ENCODE measurements at regions not wholly inside any gene's neighbourhood (a gene's known extent, or its start where the extent isn't known, plus 50 kb on each side); places are given as distances from the start of the nearest gene placed in this dataset.

- Histone ChIP-seq H3K9ac (replicated peaks in 1 of 4; ENCODE audit: extremely low read depth in 1 of 4, low read depth in 3 of 4, low read length in 3 of 4) (no peak overlapping the region), H3K4ac (replicated peaks; ENCODE audit: insufficient read length, low read depth, low read length) (no peak overlapping the region), H2BK5ac (ENCODE audit: low read depth, low read length) (no peak overlapping the region), H2AK5ac (ENCODE audit: low read depth, low read length) (no peak overlapping the region), H3K79me1 (ENCODE audit: low read depth, low read length) (no peaks in the 10 kb centered on the region), H4K5ac (ENCODE audit: insufficient read length, low read depth, low read length) (no peak overlapping the region), H3K9me3 (ENCODE audit: insufficient read depth in 2 of 2, low read depth in 1 of 2, low read length in 1 of 2) (no peaks in the 10 kb centered on the region), H3K56ac (replicated peaks; ENCODE audit: insufficient read length, low read depth, low read length) (no peak overlapping the region), H2BK20ac (ENCODE audit: low read length) (no peak overlapping the region), H3K4me3 (ENCODE audit: extremely low read depth in 1 of 4, insufficient read depth in 2 of 4, low read depth in 3 of 4, low read length in 4 of 4) (no peak overlapping the region), H3K14ac (ENCODE audit: insufficient read length) (no peak overlapping the region), H3K36me3 (ENCODE audit: control insufficient read depth in 2 of 4, insufficient read depth in 4 of 4, low read length in 3 of 4) (no peaks in the 10 kb centered on the region), H4K20me1 (replicated peaks in 1 of 2; ENCODE audit: control insufficient read depth in 1 of 2, insufficient read depth in 2 of 2, low read length in 2 of 2) (no peaks in the 10 kb centered on the region), H3K4me1 (replicated peaks in 1 of 4; ENCODE audit: control insufficient read depth in 3 of 4, insufficient read depth in 4 of 4, low read length in 3 of 4) (peaks cover 0 to 3% (median 0%) of the 10 kb centered on the region in 4 experiments; a peak in 1 of 7 replicates), H3K4me2 (ENCODE audit: insufficient read depth in 1 of 2, low read depth in 2 of 2, low read length in 2 of 2) (no peak overlapping the region), H2BK12ac (ENCODE audit: low read depth, low read length) (no peak overlapping the region), H3K23me2 (ENCODE audit: low read depth, low read length) (no peaks in the 10 kb centered on the region), H3K27ac (ENCODE audit: low read depth, low read length) (no peak overlapping the region), H3K27me3 (replicated peaks in 1 of 4; ENCODE audit: control insufficient read depth in 3 of 4, extremely low read depth in 1 of 4, insufficient read depth in 3 of 4, low read length in 3 of 4) (no peaks in the 10 kb centered on the region), H3K23ac (ENCODE audit: insufficient read length) (no peak overlapping the region), H3K18ac (ENCODE audit: extremely low read depth, low read length) (no peak overlapping the region), H2BK120ac (replicated peaks; ENCODE audit: low read depth, low read length) (no peak overlapping the region), H4K8ac (ENCODE audit: extremely low read depth, insufficient read depth, low read length) (no peak overlapping the region), H3K79me2 (ENCODE audit: control insufficient read depth in 1 of 2, insufficient read depth in 2 of 2, low read length in 2 of 2) (no peaks in the 10 kb centered on the region), H2BK15ac (ENCODE audit: low read length) (no peak overlapping the region), H4K91ac (replicated peaks; ENCODE audit: insufficient read length, low read length) (no peak overlapping the region), H2AFZ (ENCODE audit: low read length) (no peak overlapping the region)
- DNase-seq (ENCODE audit: low read depth in 1 of 2, low spot score in 2 of 2): no peak
- POLR2A ChIA-PET (ENCODE audit: partially characterized antibody): no interaction called here
- FAIRE-seq: no peak
- WGBS, 2 experiments (ENCODE audit: extremely low coverage in 1 of 2, insufficient coverage in 1 of 2, insufficient read length in 1 of 2, insufficient replicate concordance in 2 of 2, low coverage in 1 of 2, low lambda C conversion rate in 2 of 2, missing lambda C conversion rate in 1 of 2): 93% methylated on average over 5 of the region's 5 CpGs; no CpG with 5 or more reads in 1 of the 2 experiments
- CTCF ChIA-PET (ENCODE audit: partially characterized antibody): interaction anchor here (1.5 kb wide), 1 partner anchor 27 kb away, joined by 6 read pairs; no protein-coding TSS in a partner anchor
- no peak for TF ChIP-seq RNF2 (IDR thresholded peaks at IDR 0.05; ENCODE audit: borderline replicate concordance, low read depth, low read length, missing control alignments, poor library complexity, severe bottlenecking)
- no peak for TF ChIP-seq E2F6 (IDR thresholded peaks at IDR 0.05)
- no peak for TF ChIP-seq FOSL1 (IDR thresholded peaks at IDR 0.05; ENCODE audit: insufficient read depth, low read depth, low read length)
- TF ChIP-seq TAF1 (IDR thresholded peaks at IDR 0.05; ENCODE audit: low read depth, low read length): no peak
- no peak for TF ChIP-seq JUN (IDR thresholded peaks at IDR 0.05; ENCODE audit: low read depth, low read length)
- TF ChIP-seq BACH1 (IDR thresholded peaks at IDR 0.05; ENCODE audit: low read length): no peak
- TF ChIP-seq ASH2L (IDR thresholded peaks at IDR 0.05; ENCODE audit: low read length): no peak
- no peak for TF ChIP-seq CBX8 (IDR thresholded peaks at IDR 0.05; ENCODE audit: borderline replicate concordance, low read depth, low read length)
- TF ChIP-seq SP2 (IDR thresholded peaks at IDR 0.05; ENCODE audit: low read length): no peak
- TF ChIP-seq, protein P1, sequence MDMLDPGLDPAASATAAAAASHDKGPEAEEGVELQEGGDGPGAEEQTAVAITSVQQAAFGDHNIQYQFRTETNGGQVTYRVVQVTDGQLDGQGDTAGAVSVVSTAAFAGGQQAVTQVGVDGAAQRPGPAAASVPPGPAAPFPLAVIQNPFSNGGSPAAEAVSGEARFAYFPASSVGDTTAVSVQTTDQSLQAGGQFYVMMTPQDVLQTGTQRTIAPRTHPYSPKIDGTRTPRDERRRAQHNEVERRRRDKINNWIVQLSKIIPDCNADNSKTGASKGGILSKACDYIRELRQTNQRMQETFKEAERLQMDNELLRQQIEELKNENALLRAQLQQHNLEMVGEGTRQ (IDR thresholded peaks at IDR 0.05; ENCODE audit: low read length): no peak
- TF ChIP-seq SP1 (IDR thresholded peaks at IDR 0.05; ENCODE audit: low read depth, low read length): no peak
- no peak for TF ChIP-seq RBBP5 (IDR thresholded peaks at IDR 0.05; ENCODE audit: borderline replicate concordance, low read depth, low read length)
- no peak for TF ChIP-seq RXRA (IDR thresholded peaks at IDR 0.05; ENCODE audit: insufficient read depth, low read depth, low read length)
These were observed 604.6 kb downstream of the RAB28 start for GRCh38 chr4:12879496-12879895.
